ENCODE measurements at regions not wholly inside any gene's neighbourhood (a gene's known extent, or its start where the extent isn't known, plus 50 kb on each side); places are given as distances from the start of the nearest gene placed in this dataset.
A peak's percentile ranks its signal among the peaks of the same experiment; 100 is the strongest.

GRCh38 chr3:103056542-103056941, 621.7 kb downstream of the ZPLD1 start:
- no peak overlapping the region for H3K4me3 ChIP-seq (replicated peaks; ENCODE audit: insufficient read depth, low read length)
- TF ChIP-seq SPI1 (IDR thresholded peaks at IDR 0.05; ENCODE audit: borderline replicate concordance, low read depth) = peak; percentile 8; the same call in 1 of the 2 replicates
- no peak for TF ChIP-seq GABPA (IDR thresholded peaks at IDR 0.05; ENCODE audit: low read depth)
- no peaks in the 10 kb centered on the region for H3K27me3 ChIP-seq (ENCODE audit: insufficient read depth, poor library complexity, severe bottlenecking)
- DNase-seq (ENCODE audit: low read depth in 1 of 2, low spot score in 1 of 2) = no peak
- H3K27ac ChIP-seq (replicated peaks) = no peak overlapping the region

GRCh38 chr3:103057003-103057402, 622.2 kb downstream of the ZPLD1 start:
- Histone ChIP-seq H3K4me3 (replicated peaks; ENCODE audit: insufficient read depth, low read length) (no peak overlapping the region), H3K27me3 (ENCODE audit: insufficient read depth, poor library complexity, severe bottlenecking) (no peaks in the 10 kb centered on the region), H3K27ac (replicated peaks) (no peak overlapping the region)
- no peak for TF ChIP-seq GABPA (IDR thresholded peaks at IDR 0.05; ENCODE audit: low read depth)
- no peak for TF ChIP-seq CTCF (IDR thresholded peaks at IDR 0.05; ENCODE audit: insufficient read depth, low read length)
- no peak for TF ChIP-seq POLR2AphosphoS5 (IDR thresholded peaks at IDR 0.05; ENCODE audit: low read depth)
- no peak for TF ChIP-seq SPI1 (IDR thresholded peaks at IDR 0.05; ENCODE audit: borderline replicate concordance, low read depth)
- TF ChIP-seq REST (IDR thresholded peaks at IDR 0.05; ENCODE audit: insufficient replicate concordance, low read depth) = no peak
- no peak for DNase-seq (ENCODE audit: low read depth in 1 of 2, low spot score in 1 of 2)

- TF ChIP-seq CTCF (IDR thresholded peaks at IDR 0.05; ENCODE audit: insufficient read depth, low read length) (no peak), SPI1 (IDR thresholded peaks at IDR 0.05; ENCODE audit: borderline replicate concordance, low read depth) (no peak), GABPA (IDR thresholded peaks at IDR 0.05; ENCODE audit: low read depth) (no peak), POLR2AphosphoS5 (IDR thresholded peaks at IDR 0.05; ENCODE audit: low read depth) (no peak)
- Histone ChIP-seq H3K27ac (replicated peaks) (no peak overlapping the region), H3K4me3 (replicated peaks; ENCODE audit: insufficient read depth, low read length) (no peak overlapping the region), H3K27me3 (ENCODE audit: insufficient read depth, poor library complexity, severe bottlenecking) (no peaks in the 10 kb centered on the region)
- no peak for DNase-seq (ENCODE audit: low read depth in 1 of 2, low spot score in 1 of 2)
Observed at GRCh38 chr3:103057487-103057886, 622.7 kb downstream of the ZPLD1 start.

- Histone ChIP-seq H3K4me3 (replicated peaks; ENCODE audit: insufficient read depth, low read length) (no peak overlapping the region), H3K27ac (replicated peaks) (no peak overlapping the region), H3K27me3 (ENCODE audit: insufficient read depth, poor library complexity, severe bottlenecking) (no peaks in the 10 kb centered on the region)
- TF ChIP-seq CTCF (IDR thresholded peaks at IDR 0.05; ENCODE audit: insufficient read depth, low read length) (no peak), POLR2AphosphoS5 (IDR thresholded peaks at IDR 0.05; ENCODE audit: low read depth) (no peak), SPI1 (IDR thresholded peaks at IDR 0.05; ENCODE audit: borderline replicate concordance, low read depth) (no peak), GABPA (IDR thresholded peaks at IDR 0.05; ENCODE audit: low read depth) (no peak), REST (IDR thresholded peaks at IDR 0.05; ENCODE audit: insufficient replicate concordance, low read depth) (no peak)
- no peak for DNase-seq (ENCODE audit: low read depth in 1 of 2, low spot score in 1 of 2)
Observed at GRCh38 chr3:103059432-103059831, 624.6 kb downstream of the ZPLD1 start.

All from HL-60 (cell line).